ENCODE measurements at regions not wholly inside any gene's neighbourhood (a gene's known extent, or its start where the extent isn't known, plus 50 kb on each side); places are given as distances from the start of the nearest gene placed in this dataset.
"Not testable (repeated sequence)": the region's sequence is repeated elsewhere in the genome, so short reads cannot be mapped to it uniquely, and the experiment has no call there.

DNA sequence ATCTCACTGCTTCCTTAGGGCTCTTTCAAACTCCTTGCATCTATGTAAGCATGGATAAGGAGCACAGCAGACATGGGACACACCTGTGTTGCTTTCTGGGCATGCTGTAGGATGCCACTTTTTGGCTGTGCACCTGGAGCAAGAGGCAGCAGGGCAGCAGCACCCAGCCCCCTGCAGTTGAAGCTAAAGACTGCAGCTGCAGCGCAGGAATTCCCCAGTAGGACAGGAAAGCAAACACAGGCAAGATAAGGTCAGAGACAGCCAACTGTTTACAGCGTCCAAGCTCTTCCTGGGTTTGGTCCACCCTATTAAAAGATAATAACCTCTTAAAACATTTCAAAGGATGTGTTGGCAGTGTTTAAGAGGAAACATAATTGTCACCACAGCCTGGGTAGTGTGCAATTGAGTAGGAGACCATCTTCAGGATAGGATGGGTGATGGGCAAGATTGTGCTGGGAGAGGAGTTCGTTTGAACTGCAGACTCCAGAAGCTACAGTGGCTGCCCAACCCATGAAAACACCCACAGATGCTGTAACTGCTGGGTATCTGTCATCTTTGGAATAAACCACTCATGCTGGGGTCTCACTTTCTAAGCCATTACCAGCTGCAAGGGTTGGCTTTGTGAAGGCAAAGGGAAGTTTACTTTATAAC, 242.3 kb upstream of the PLGLB1 start:
- H3K36me3 ChIP-seq (ENCODE audit: control insufficient read depth in 5 of 5, insufficient read depth in 5 of 5, low read length in 5 of 5); H3K27me3 ChIP-seq (ENCODE audit: control insufficient read depth in 5 of 5, insufficient read depth in 4 of 5, low read length in 5 of 5); H3K9ac ChIP-seq (ENCODE audit: low read length in 5 of 5); H3K27ac ChIP-seq (ENCODE audit: low read depth, low read length); H3K4me1 ChIP-seq (ENCODE audit: control insufficient read depth in 5 of 5, insufficient read depth in 5 of 5, low read length in 5 of 5); H3K9me3 ChIP-seq (ENCODE audit: control insufficient read depth in 5 of 5, low read length in 5 of 5); H3K4me3 ChIP-seq (ENCODE audit: low read depth in 1 of 5, low read length in 5 of 5): not testable (repeated sequence)

GRCh38 chr2:87275192-87275591, 253.5 kb upstream of the PLGLB1 start:
- H3K4me1 ChIP-seq (ENCODE audit: control insufficient read depth in 5 of 5, insufficient read depth in 5 of 5, low read length in 5 of 5); H3K36me3 ChIP-seq (ENCODE audit: control insufficient read depth in 5 of 5, insufficient read depth in 5 of 5, low read length in 5 of 5); H3K9ac ChIP-seq (ENCODE audit: low read length in 5 of 5); H3K9me3 ChIP-seq (ENCODE audit: control insufficient read depth in 5 of 5, low read length in 5 of 5); H3K27ac ChIP-seq (ENCODE audit: low read depth, low read length); H3K27me3 ChIP-seq (ENCODE audit: control insufficient read depth in 5 of 5, insufficient read depth in 4 of 5, low read length in 5 of 5); H3K4me3 ChIP-seq (ENCODE audit: low read depth in 1 of 5, low read length in 5 of 5): not testable (repeated sequence)

- not testable (repeated sequence) for H3K9ac ChIP-seq (ENCODE audit: low read length in 5 of 5); H3K27ac ChIP-seq (ENCODE audit: low read depth, low read length); H3K4me3 ChIP-seq (ENCODE audit: low read depth in 1 of 5, low read length in 5 of 5); H3K36me3 ChIP-seq (ENCODE audit: control insufficient read depth in 5 of 5, insufficient read depth in 5 of 5, low read length in 5 of 5); H3K9me3 ChIP-seq (ENCODE audit: control insufficient read depth in 5 of 5, low read length in 5 of 5); H3K4me1 ChIP-seq (ENCODE audit: control insufficient read depth in 5 of 5, insufficient read depth in 5 of 5, low read length in 5 of 5); H3K27me3 ChIP-seq (ENCODE audit: control insufficient read depth in 5 of 5, insufficient read depth in 4 of 5, low read length in 5 of 5)
Measured at GRCh38 chr2:87275974-87276629, 254.5 kb upstream of the PLGLB1 start.

DNA sequence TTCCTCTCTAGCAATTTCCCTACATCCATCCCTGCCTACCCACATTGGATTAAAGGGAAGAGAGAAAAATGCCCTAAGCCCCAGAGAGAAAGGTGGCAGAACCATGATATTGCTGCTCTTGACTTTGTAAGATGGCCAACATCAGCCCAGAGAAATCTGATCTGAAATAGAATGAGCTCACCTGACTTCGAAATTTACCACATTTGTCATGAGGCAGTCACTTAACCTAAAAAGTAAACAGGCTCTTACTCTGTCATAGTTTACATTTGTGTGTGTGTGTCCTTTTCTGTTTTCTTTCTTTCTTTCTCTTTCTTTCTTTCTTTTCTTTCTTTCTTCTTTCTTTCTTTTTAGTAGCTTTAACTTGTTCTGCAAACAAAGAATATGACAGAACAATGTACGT, 255.0 kb upstream of the PLGLB1 start:
- H3K4me1 ChIP-seq (ENCODE audit: control insufficient read depth in 5 of 5, insufficient read depth in 5 of 5, low read length in 5 of 5); H3K4me3 ChIP-seq (ENCODE audit: low read depth in 1 of 5, low read length in 5 of 5); H3K9ac ChIP-seq (ENCODE audit: low read length in 5 of 5); H3K27me3 ChIP-seq (ENCODE audit: control insufficient read depth in 5 of 5, insufficient read depth in 4 of 5, low read length in 5 of 5); H3K36me3 ChIP-seq (ENCODE audit: control insufficient read depth in 5 of 5, insufficient read depth in 5 of 5, low read length in 5 of 5); H3K9me3 ChIP-seq (ENCODE audit: control insufficient read depth in 5 of 5, low read length in 5 of 5); H3K27ac ChIP-seq (ENCODE audit: low read depth, low read length): not testable (repeated sequence)

DNA sequence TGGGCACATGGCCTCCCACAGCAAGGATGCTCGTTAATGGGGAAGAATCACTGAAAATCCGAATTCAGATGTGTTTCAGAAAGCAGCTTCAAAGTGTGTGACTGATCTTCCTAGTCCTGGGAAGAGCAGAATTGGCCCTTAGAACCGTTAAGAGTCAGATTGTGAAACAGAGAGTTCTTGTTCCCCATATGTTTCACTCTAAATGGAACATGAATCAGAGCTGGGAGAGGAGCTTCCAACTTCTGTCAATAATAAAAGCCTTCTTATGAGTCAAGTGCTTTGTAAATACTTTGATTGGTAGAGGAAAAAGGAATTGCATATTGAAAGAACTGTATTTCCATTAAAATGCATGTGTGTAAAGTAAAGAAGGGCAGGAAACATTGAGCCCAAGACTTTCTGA, 256.1 kb upstream of the PLGLB1 start:
- H3K9ac ChIP-seq (ENCODE audit: low read length in 5 of 5); H3K27me3 ChIP-seq (ENCODE audit: control insufficient read depth in 5 of 5, insufficient read depth in 4 of 5, low read length in 5 of 5); H3K9me3 ChIP-seq (ENCODE audit: control insufficient read depth in 5 of 5, low read length in 5 of 5); H3K4me3 ChIP-seq (ENCODE audit: low read depth in 1 of 5, low read length in 5 of 5); H3K36me3 ChIP-seq (ENCODE audit: control insufficient read depth in 5 of 5, insufficient read depth in 5 of 5, low read length in 5 of 5); H3K27ac ChIP-seq (ENCODE audit: low read depth, low read length); H3K4me1 ChIP-seq (ENCODE audit: control insufficient read depth in 5 of 5, insufficient read depth in 5 of 5, low read length in 5 of 5): not testable (repeated sequence)

DNA sequence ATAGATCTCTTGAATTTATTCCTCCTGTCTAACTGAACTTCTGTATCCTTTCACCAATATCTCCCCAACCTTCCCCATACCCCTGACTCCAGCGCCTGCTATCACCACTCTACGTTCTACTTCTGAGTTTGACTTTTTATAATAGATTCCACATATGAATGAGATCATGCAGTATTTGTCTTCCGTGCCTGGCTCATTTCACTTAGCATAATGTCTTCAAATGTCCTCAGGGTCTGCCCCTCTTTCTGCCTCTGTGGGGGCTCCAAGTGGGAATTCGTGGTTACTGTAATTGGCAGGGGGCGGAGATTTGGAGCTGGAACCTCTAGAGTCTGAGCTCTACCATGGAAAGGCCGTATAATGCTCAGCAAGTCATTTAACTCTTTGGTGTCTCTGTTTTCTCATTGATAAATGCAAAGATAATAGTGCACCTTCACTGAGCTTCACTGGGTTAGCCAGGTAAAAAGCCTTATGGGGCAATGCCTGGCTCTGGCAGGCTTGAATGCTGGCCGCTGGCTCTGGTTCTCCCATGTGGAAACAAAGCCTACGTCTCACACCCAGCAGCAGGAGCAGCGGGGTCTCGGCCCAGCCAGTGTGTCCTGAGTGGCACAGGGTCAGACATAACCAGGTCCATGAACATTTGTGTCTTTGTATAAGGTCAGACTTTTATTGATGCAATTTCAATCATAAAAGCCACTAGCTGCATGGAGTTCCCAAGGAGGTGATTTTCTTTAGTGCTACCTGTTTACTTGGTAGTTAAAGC, 259.1 kb upstream of the PLGLB1 start:
- H3K9ac ChIP-seq (ENCODE audit: low read length in 5 of 5); H3K4me1 ChIP-seq (ENCODE audit: control insufficient read depth in 5 of 5, insufficient read depth in 5 of 5, low read length in 5 of 5); H3K4me3 ChIP-seq (ENCODE audit: low read depth in 1 of 5, low read length in 5 of 5); H3K9me3 ChIP-seq (ENCODE audit: control insufficient read depth in 5 of 5, low read length in 5 of 5); H3K27me3 ChIP-seq (ENCODE audit: control insufficient read depth in 5 of 5, insufficient read depth in 4 of 5, low read length in 5 of 5); H3K36me3 ChIP-seq (ENCODE audit: control insufficient read depth in 5 of 5, insufficient read depth in 5 of 5, low read length in 5 of 5); H3K27ac ChIP-seq (ENCODE audit: low read depth, low read length): not testable (repeated sequence)

- H3K9me3 ChIP-seq (ENCODE audit: control insufficient read depth in 5 of 5, low read length in 5 of 5); H3K27ac ChIP-seq (ENCODE audit: low read depth, low read length); H3K27me3 ChIP-seq (ENCODE audit: control insufficient read depth in 5 of 5, insufficient read depth in 4 of 5, low read length in 5 of 5); H3K36me3 ChIP-seq (ENCODE audit: control insufficient read depth in 5 of 5, insufficient read depth in 5 of 5, low read length in 5 of 5); H3K4me1 ChIP-seq (ENCODE audit: control insufficient read depth in 5 of 5, insufficient read depth in 5 of 5, low read length in 5 of 5); H3K9ac ChIP-seq (ENCODE audit: low read length in 5 of 5); H3K4me3 ChIP-seq (ENCODE audit: low read depth in 1 of 5, low read length in 5 of 5): not testable (repeated sequence)
Measured at GRCh38 chr2:87283735-87284470, 262.3 kb upstream of the PLGLB1 start.

DNA sequence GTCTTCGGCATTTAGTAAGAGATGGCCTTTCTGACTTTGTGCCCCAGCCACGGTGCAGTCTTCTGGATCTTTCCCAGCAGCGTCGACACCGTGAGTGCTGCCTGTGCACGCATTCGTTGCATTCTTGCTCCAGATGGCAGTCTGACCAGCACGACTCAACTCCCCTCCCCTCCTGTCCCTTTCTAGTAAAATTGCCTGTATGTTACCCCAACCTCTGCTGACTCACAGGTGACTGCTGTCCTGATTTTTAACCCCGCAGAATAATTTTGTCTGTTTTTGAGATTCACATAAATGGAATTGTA, 262.8 kb upstream of the PLGLB1 start:
- H3K4me1 ChIP-seq (ENCODE audit: control insufficient read depth in 5 of 5, insufficient read depth in 5 of 5, low read length in 5 of 5); H3K9ac ChIP-seq (ENCODE audit: low read length in 5 of 5); H3K9me3 ChIP-seq (ENCODE audit: control insufficient read depth in 5 of 5, low read length in 5 of 5); H3K36me3 ChIP-seq (ENCODE audit: control insufficient read depth in 5 of 5, insufficient read depth in 5 of 5, low read length in 5 of 5); H3K27me3 ChIP-seq (ENCODE audit: control insufficient read depth in 5 of 5, insufficient read depth in 4 of 5, low read length in 5 of 5); H3K4me3 ChIP-seq (ENCODE audit: low read depth in 1 of 5, low read length in 5 of 5); H3K27ac ChIP-seq (ENCODE audit: low read depth, low read length): not testable (repeated sequence)

GRCh38 chr2:87285139-87285538, 263.5 kb upstream of the PLGLB1 start:
- H3K9ac ChIP-seq (ENCODE audit: low read length in 5 of 5); H3K9me3 ChIP-seq (ENCODE audit: control insufficient read depth in 5 of 5, low read length in 5 of 5); H3K4me3 ChIP-seq (ENCODE audit: low read depth in 1 of 5, low read length in 5 of 5); H3K4me1 ChIP-seq (ENCODE audit: control insufficient read depth in 5 of 5, insufficient read depth in 5 of 5, low read length in 5 of 5); H3K36me3 ChIP-seq (ENCODE audit: control insufficient read depth in 5 of 5, insufficient read depth in 5 of 5, low read length in 5 of 5); H3K27ac ChIP-seq (ENCODE audit: low read depth, low read length); H3K27me3 ChIP-seq (ENCODE audit: control insufficient read depth in 5 of 5, insufficient read depth in 4 of 5, low read length in 5 of 5): not testable (repeated sequence)

- H3K27ac ChIP-seq (ENCODE audit: low read depth, low read length); H3K9ac ChIP-seq (ENCODE audit: low read length in 5 of 5); H3K9me3 ChIP-seq (ENCODE audit: control insufficient read depth in 5 of 5, low read length in 5 of 5); H3K4me1 ChIP-seq (ENCODE audit: control insufficient read depth in 5 of 5, insufficient read depth in 5 of 5, low read length in 5 of 5); H3K4me3 ChIP-seq (ENCODE audit: low read depth in 1 of 5, low read length in 5 of 5); H3K27me3 ChIP-seq (ENCODE audit: control insufficient read depth in 5 of 5, insufficient read depth in 4 of 5, low read length in 5 of 5); H3K36me3 ChIP-seq (ENCODE audit: control insufficient read depth in 5 of 5, insufficient read depth in 5 of 5, low read length in 5 of 5): not testable (repeated sequence)
Measured at GRCh38 chr2:87290566-87291307, 269.1 kb upstream of the PLGLB1 start.

All from subcutaneous abdominal adipose tissue (tissue), 5 donors.